CD4-positive, alpha-beta T cell treated with Interleukin-21 for 1 hour (primary cell): ENCODE measurements at regions not wholly inside any gene's neighbourhood (a gene's known extent, or its start where the extent isn't known, plus 50 kb on each side); places are given as distances from the start of the nearest gene placed in this dataset.
"Not testable (repeated sequence)": the region's sequence is repeated elsewhere in the genome, so short reads cannot be mapped to it uniquely, and the experiment has no call there.

Experiments
- DNase-seq: peaks from one replicate; pipeline ENCODE4 v3.0.0-alpha.2; 2020

- no peak for DNase-seq
These were observed 178.6 kb downstream of the ZNF674 start for GRCh38 chrX:46366381-46367207.

- DNase-seq = no peak
These were observed 190.7 kb downstream of the ZNF674 start for GRCh38 chrX:46354481-46354880.

- DNase-seq = no peak
These were observed 203.4 kb downstream of the ZNF674 start for GRCh38 chrX:46341767-46342322.

GRCh38 chrX:46340696-46341095 is 204.5 kb downstream of the ZNF674 start:
- DNase-seq = no peak

- DNase-seq = no peak
These were observed 211.7 kb downstream of the ZNF674 start for GRCh38 chrX:46333550-46333949.

GRCh38 chrX:46330981-46331380 is 214.2 kb downstream of the ZNF674 start:
- no peak for DNase-seq

- DNase-seq = no peak
These were observed 214.7 kb downstream of the ZNF674 start for GRCh38 chrX:46330513-46330912.

GRCh38 chrX:46328133-46328532 is 217.1 kb downstream of the ZNF674 start:
- no peak for DNase-seq

GRCh38 chrX:46327566-46328115 is 217.6 kb downstream of the ZNF674 start:
- DNase-seq = no peak

- no peak for DNase-seq
These were observed 219.1 kb downstream of the ZNF674 start for GRCh38 chrX:46326161-46326560.

- no peak for DNase-seq
These were observed 219.8 kb downstream of the ZNF674 start for GRCh38 chrX:46325312-46325877.

- DNase-seq = no peak
These were observed 221.1 kb downstream of the ZNF674 start for GRCh38 chrX:46324166-46324565.

- DNase-seq = not testable (repeated sequence)
These were observed 222.3 kb downstream of the ZNF674 start for GRCh38 chrX:46322929-46323328.

- DNase-seq = no peak
These were observed 223.5 kb downstream of the ZNF674 start for GRCh38 chrX:46321676-46322075.

GRCh38 chrX:46319750-46320149 is 225.5 kb downstream of the ZNF674 start:
- DNase-seq = no peak

- no peak for DNase-seq
These were observed 226.7 kb downstream of the ZNF674 start for GRCh38 chrX:46318551-46318950.

- DNase-seq = no peak
These were observed 228.1 kb downstream of the ZNF674 start for GRCh38 chrX:46317163-46317562.

GRCh38 chrX:46311581-46312120 is 233.6 kb downstream of the ZNF674 start:
- DNase-seq = no peak

- no peak for DNase-seq
These were observed 234.3 kb downstream of the ZNF674 start for GRCh38 chrX:46310815-46311497.

GRCh38 chrX:46308110-46308509 is 237.1 kb downstream of the ZNF674 start:
- no peak for DNase-seq

GRCh38 chrX:46306103-46306502 is 239.1 kb downstream of the ZNF674 start:
- DNase-seq = no peak

GRCh38 chrX:46305431-46305830 is 239.8 kb downstream of the ZNF674 start:
- DNase-seq = no peak

- no peak for DNase-seq
These were observed 243.3 kb downstream of the ZNF674 start for GRCh38 chrX:46301903-46302302.
